Astrocyte (in vitro differentiated cells and primary cell): ENCODE measurements at regions not wholly inside any gene's neighbourhood (a gene's known extent, or its start where the extent isn't known, plus 50 kb on each side); places are given as distances from the start of the nearest gene placed in this dataset.

Experiments used
- CTCF ChIP-seq: IDR thresholded peaks from 2 replicates; pipeline ENCODE4 v1.5.1; 2011; ENCODE audit warnings: low read depth, mild to moderate bottlenecking, inconsistent platforms, low read length, moderate library complexity; ENCODE audit not compliant: insufficient read depth
- EZH2 ChIP-seq: IDR thresholded peaks from 2 replicates; pipeline ENCODE4 v1.6.1; 2012; ENCODE audit warnings: mild to moderate bottlenecking, low read length, inconsistent platforms; ENCODE audit not compliant: insufficient read depth

GRCh38 chr9:129395633-129396364 is 217.7 kb upstream of the IER5L start:
- no peak for TF ChIP-seq EZH2
- TF ChIP-seq CTCF: no peak
